ENCODE measurements at regions not wholly inside any gene's neighbourhood (a gene's known extent, or its start where the extent isn't known, plus 50 kb on each side); places are given as distances from the start of the nearest gene placed in this dataset.

DNA sequence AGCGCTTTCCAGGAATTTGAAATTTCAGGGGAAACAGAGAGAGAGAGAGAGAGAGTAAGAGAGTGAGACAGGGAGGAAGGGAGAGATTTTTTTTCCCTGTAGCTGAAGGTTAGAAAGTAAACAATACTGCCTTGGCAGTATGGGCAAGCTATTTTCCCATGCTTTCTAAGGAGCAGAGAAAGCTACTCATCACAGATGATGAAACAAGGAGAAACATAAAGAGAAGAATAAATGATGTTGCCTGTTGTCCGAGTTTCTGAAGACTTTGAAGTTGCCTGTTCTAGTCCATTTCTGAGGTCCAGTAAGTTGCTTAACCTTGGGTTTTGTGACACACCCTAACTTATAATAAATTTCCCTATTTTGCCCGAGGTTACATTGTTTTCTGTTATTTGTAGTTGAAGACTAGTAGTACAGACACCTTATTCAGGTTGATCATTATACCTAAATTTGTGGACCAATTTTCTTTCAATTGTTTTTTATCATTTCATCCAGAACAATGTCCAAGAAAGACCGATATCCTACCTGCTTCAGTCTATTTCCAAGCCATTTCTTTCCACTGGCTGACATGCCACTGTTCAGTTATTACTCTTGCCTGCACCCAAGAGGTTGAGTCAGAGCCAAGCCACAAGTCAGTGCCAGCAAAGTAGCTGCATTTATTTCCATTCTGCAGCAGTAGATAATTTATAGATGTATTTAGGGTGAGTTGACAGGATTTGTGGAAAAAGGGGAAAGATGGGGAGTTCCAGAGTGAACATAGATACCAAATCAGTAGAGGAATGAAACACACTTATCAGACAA lies 49.7 kb upstream of the SLC16A2 start:
- TF ChIP-seq NR2C2 (CRISPR knock-in tag; IDR thresholded peaks at IDR 0.05) (no peak), TP53 (CRISPR knock-in tag; IDR thresholded peaks at IDR 0.05) (no peak), ATF1 (CRISPR knock-in tag; IDR thresholded peaks at IDR 0.05) (no peak), MXD4 (CRISPR knock-in tag; IDR thresholded peaks at IDR 0.05; ENCODE audit: borderline replicate concordance) (no peak), ZNF121 (CRISPR knock-in tag; IDR thresholded peaks at IDR 0.05) (no peak), SMAD3 (CRISPR knock-in tag; IDR thresholded peaks at IDR 0.05; ENCODE audit: borderline replicate concordance) (no peak)
- POLR2A ChIA-PET: no interaction called here
- no peaks in the 10 kb centered on the region for H3K9me3 Mint-ChIP-seq
- no peak overlapping the region for H3K4me3 Mint-ChIP-seq
- no peak for ATAC-seq
- CTCF ChIA-PET: interaction anchor here (1.2 kb wide), 1 partner anchor 11 kb away, joined by 4 read pairs; no protein-coding TSS in a partner anchor
- H3K27me3 Mint-ChIP-seq (ENCODE audit: low read depth): peaks cover 7% of the 10 kb centered on the region
- no peak for DNase-seq (ENCODE audit: low spot score)
- no peak overlapping the region for H3K27ac Mint-ChIP-seq
- no peaks in the 10 kb centered on the region for H3K4me1 Mint-ChIP-seq
- H3K36me3 Mint-ChIP-seq: no peaks in the 10 kb centered on the region
